ENCODE measurements at regions not wholly inside any gene's neighbourhood (a gene's known extent, or its start where the extent isn't known, plus 50 kb on each side); places are given as distances from the start of the nearest gene placed in this dataset.

DNA sequence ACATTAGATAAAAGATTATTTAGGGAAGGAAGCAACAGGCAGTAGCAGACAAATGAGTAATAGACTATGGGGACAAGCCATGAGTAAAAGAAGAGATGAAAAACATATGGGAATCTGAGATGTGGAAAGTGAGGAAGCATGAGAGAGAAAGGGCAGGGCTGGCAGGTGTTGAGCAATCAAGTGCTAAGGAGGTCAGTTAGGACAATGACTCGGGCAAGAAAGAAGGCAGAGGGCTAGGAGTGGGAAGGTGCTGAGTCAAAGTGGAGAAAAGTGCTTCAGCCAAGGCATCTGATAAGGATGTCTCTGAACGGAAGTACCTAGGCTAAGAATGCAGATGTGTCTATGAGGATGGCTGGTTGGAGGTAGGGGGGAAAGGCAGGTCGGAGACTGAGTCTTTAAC, 291.9 kb upstream of the HTR2A start:
- TF ChIP-seq, protein P1, sequence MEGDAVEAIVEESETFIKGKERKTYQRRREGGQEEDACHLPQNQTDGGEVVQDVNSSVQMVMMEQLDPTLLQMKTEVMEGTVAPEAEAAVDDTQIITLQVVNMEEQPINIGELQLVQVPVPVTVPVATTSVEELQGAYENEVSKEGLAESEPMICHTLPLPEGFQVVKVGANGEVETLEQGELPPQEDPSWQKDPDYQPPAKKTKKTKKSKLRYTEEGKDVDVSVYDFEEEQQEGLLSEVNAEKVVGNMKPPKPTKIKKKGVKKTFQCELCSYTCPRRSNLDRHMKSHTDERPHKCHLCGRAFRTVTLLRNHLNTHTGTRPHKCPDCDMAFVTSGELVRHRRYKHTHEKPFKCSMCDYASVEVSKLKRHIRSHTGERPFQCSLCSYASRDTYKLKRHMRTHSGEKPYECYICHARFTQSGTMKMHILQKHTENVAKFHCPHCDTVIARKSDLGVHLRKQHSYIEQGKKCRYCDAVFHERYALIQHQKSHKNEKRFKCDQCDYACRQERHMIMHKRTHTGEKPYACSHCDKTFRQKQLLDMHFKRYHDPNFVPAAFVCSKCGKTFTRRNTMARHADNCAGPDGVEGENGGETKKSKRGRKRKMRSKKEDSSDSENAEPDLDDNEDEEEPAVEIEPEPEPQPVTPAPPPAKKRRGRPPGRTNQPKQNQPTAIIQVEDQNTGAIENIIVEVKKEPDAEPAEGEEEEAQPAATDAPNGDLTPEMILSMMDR (IDR thresholded peaks at IDR 0.05): no peak
- TF ChIP-seq POLR2A (IDR thresholded peaks at IDR 0.05): no peak

Data from adrenal gland (tissue), 5 donors.